ENCODE measurements at regions not wholly inside any gene's neighbourhood (a gene's known extent, or its start where the extent isn't known, plus 50 kb on each side); places are given as distances from the start of the nearest gene placed in this dataset.

- no peak for TF ChIP-seq HMGXB4 (CRISPR knock-in tag; IDR thresholded peaks at IDR 0.05)
- no peak for TF ChIP-seq SMAD4 (CRISPR knock-in tag; IDR thresholded peaks at IDR 0.05)
- TF ChIP-seq TEAD4 (CRISPR knock-in tag; IDR thresholded peaks at IDR 0.05), result no peak
- no peak for TF ChIP-seq NFE2L1 (CRISPR knock-in tag; IDR thresholded peaks at IDR 0.05)
- TF ChIP-seq ZNF138 (CRISPR knock-in tag; conservative IDR thresholded peaks at IDR 0.05), result no peak
- no peak for TF ChIP-seq GRHL2 (CRISPR knock-in tag; IDR thresholded peaks at IDR 0.05; ENCODE audit: insufficient replicate concordance, severe bottlenecking)
- no peak for TF ChIP-seq GABPB1 (CRISPR knock-in tag; IDR thresholded peaks at IDR 0.05)
- TF ChIP-seq ZBTB21 (CRISPR knock-in tag; IDR thresholded peaks at IDR 0.05; ENCODE audit: borderline replicate concordance), result no peak
- no peak for TF ChIP-seq SOX15 (CRISPR knock-in tag; IDR thresholded peaks at IDR 0.05)
Measured at GRCh38 chr6:191487-192312, 100.6 kb upstream of the DUSP22 start (continued).

- Mint-ChIP-seq H3K27me3 (ENCODE audit: low read depth) (no peaks in the 10 kb centered on the region), H3K9me3 (no peaks in the 10 kb centered on the region; the same call in 1 of the 2 replicates), H3K4me3 (no peak overlapping the region), H3K4me1 (no peaks in the 10 kb centered on the region), H3K36me3 (no peaks in the 10 kb centered on the region), H3K27ac (no peak overlapping the region)
- CTCF ChIA-PET, result interaction anchor here (0.6 to 2.1 kb wide), 4 partner anchors 24 to 159 kb away, joined by 3 to 11 read pairs (median 6); no protein-coding TSS in a partner anchor
- POLR2A ChIA-PET, result no interaction called here
- ATAC-seq (no peak), DNase-seq (ENCODE audit: low spot score) (no peak)
- TF ChIP-seq ZNF671 (CRISPR knock-in tag; IDR thresholded peaks at IDR 0.05) (no peak), CDX4 (CRISPR knock-in tag; IDR thresholded peaks at IDR 0.05; ENCODE audit: borderline replicate concordance) (no peak), RELA (CRISPR knock-in tag; IDR thresholded peaks at IDR 0.05; ENCODE audit: borderline replicate concordance) (no peak), TCF7 (CRISPR knock-in tag; IDR thresholded peaks at IDR 0.05; ENCODE audit: low read depth) (no peak), ZNF121 (CRISPR knock-in tag; IDR thresholded peaks at IDR 0.05) (no peak), ATF1 (CRISPR knock-in tag; IDR thresholded peaks at IDR 0.05) (no peak), ATF3 (CRISPR knock-in tag; conservative IDR thresholded peaks at IDR 0.05) (no peak), ZNF281 (CRISPR knock-in tag; IDR thresholded peaks at IDR 0.05) (no peak), SMAD3 (CRISPR knock-in tag; IDR thresholded peaks at IDR 0.05; ENCODE audit: borderline replicate concordance) (no peak), PREB (CRISPR knock-in tag; IDR thresholded peaks at IDR 0.05; ENCODE audit: borderline replicate concordance) (no peak), ZMAT4 (CRISPR knock-in tag; IDR thresholded peaks at IDR 0.05) (no peak), NR1H2 (CRISPR knock-in tag; IDR thresholded peaks at IDR 0.05) (no peak), KAT7 (CRISPR knock-in tag; IDR thresholded peaks at IDR 0.05; ENCODE audit: borderline replicate concordance) (no peak), ATF6 (CRISPR knock-in tag; IDR thresholded peaks at IDR 0.05) (no peak)
Measured at GRCh38 chr6:192313-192664, 100.0 kb upstream of the DUSP22 start.
